SJCRH30 (cell line): ENCODE measurements at regions not wholly inside any gene's neighbourhood (a gene's known extent, or its start where the extent isn't known, plus 50 kb on each side); places are given as distances from the start of the nearest gene placed in this dataset.

Source experiments
- DNase-seq, 2 experiments: peaks; one replicate each; pipeline ENCODE4 v3.0.0-alpha.2; 2015 to 2020
- H3K27ac ChIP-seq: fragments of 250-450 bp; sonication (Bioruptor Pico); 2 replicates; pipeline ENCODE4 v1.5.1; 2020; ENCODE audit warnings: mild to moderate bottlenecking, moderate library complexity
- H3K27me3 ChIP-seq: fragments of 250-450 bp; sonication (Bioruptor Pico); 2 replicates; pipeline ENCODE4 v1.5.1; 2020; ENCODE audit warnings: mild to moderate bottlenecking, moderate library complexity
- H3K36me3 ChIP-seq: fragments of 250-450 bp; sonication (Bioruptor Pico); 2 replicates; pipeline ENCODE4 v1.5.1; 2020; ENCODE audit warnings: mild to moderate bottlenecking, moderate library complexity
- H3K4me1 ChIP-seq: fragments of 250-450 bp; sonication (Bioruptor Pico); 2 replicates; pipeline ENCODE4 v1.5.1; 2020; ENCODE audit warnings: mild to moderate bottlenecking, moderate library complexity
- H3K4me3 ChIP-seq: fragments of 250-450 bp; sonication (Bioruptor Pico); 2 replicates; pipeline ENCODE4 v1.5.1; 2020; ENCODE audit warnings: mild to moderate bottlenecking, moderate library complexity
- H3K9me3 ChIP-seq: fragments of 250-450 bp; sonication (Bioruptor Pico); replicated peaks from 2 replicates; pipeline ENCODE4 v1.5.1; 2020; ENCODE audit warnings: mild to moderate bottlenecking, moderate library complexity

DNA sequence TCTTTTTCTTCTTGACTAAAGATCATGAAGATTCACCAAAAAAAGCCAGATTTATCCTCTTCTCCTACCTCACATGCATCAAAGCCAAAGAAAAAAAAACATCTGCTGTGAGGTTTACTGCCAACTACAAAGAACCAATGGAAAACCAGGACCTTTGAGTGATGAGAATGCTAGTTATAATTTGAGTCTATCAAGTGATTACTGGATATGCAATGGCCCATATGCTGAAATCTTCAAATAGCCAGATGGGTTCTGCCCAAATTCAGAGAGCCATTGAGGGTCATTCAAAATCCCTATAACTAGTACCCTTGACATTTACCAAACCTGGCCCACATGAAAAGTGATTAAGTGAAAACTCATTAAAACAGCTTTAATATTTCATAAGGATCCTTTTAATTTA, 78.4 kb upstream of the ACO1 start:
- Histone ChIP-seq H3K4me3 (no peak overlapping the region), H3K27ac (no peak overlapping the region), H3K36me3 (no peaks in the 10 kb centered on the region), H3K27me3 (no peaks in the 10 kb centered on the region), H3K4me1 (no peaks in the 10 kb centered on the region), H3K9me3 (no peaks in the 10 kb centered on the region)
- no peak for DNase-seq

DNA sequence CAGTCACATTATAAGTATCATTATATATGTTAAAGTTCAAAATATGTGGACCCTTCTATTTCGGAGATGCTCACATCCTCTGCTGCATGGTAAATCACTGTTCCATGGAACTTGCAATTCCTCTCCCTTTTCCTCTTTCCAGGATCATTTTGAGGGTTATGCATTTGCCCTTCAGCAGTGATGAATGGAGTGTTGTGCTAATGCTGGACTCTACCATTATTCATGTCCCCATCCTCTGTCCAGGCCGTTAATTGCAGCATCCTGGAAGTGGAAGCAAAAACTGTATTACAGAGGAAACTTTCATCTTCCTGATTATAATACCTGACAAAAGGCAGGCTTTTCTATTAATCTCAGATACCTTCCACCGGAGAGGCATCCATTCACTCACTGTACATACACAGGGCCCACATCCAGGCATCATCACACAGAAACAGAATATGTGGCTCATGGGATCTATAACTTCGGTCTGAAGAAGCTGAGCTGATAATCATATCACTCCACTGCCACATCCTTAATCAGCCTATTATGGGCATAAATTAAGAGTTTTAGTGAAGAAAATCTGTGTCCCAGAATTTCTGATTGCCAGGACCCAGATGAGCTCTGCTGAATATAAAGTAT, 65.0 kb upstream of the ACO1 start:
- H3K27ac ChIP-seq, result no peak overlapping the region
- no peaks in the 10 kb centered on the region for H3K4me1 ChIP-seq
- no peak overlapping the region for H3K4me3 ChIP-seq
- no peak for DNase-seq
- H3K36me3 ChIP-seq, result no peaks in the 10 kb centered on the region
- H3K27me3 ChIP-seq, result no peaks in the 10 kb centered on the region
- no peaks in the 10 kb centered on the region for H3K9me3 ChIP-seq

DNA sequence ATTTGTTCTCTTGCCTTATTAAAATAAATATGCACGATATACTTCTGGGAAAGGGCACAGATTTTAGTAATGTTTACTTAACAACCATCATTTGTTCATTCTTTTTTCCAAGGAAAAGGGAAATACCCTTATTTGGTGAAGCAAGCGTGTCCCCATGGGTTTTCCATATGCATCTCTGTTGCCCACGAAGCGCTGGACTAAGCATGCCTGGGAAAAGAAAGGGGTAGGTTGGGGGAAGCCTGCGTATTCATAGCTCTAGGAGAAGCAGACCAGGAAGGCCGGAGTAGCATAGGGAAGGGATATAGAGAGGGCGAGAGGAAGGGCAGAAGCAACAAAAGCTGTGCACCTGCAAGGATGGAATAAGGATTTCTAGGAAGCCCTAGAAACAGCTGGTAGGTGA, 61.8 kb upstream of the ACO1 start:
- H3K36me3 ChIP-seq, result no peaks in the 10 kb centered on the region
- H3K27ac ChIP-seq, result no peak overlapping the region
- no peak overlapping the region for H3K4me3 ChIP-seq
- no peaks in the 10 kb centered on the region for H3K9me3 ChIP-seq
- no peaks in the 10 kb centered on the region for H3K27me3 ChIP-seq
- no peak for DNase-seq
- no peaks in the 10 kb centered on the region for H3K4me1 ChIP-seq

DNA sequence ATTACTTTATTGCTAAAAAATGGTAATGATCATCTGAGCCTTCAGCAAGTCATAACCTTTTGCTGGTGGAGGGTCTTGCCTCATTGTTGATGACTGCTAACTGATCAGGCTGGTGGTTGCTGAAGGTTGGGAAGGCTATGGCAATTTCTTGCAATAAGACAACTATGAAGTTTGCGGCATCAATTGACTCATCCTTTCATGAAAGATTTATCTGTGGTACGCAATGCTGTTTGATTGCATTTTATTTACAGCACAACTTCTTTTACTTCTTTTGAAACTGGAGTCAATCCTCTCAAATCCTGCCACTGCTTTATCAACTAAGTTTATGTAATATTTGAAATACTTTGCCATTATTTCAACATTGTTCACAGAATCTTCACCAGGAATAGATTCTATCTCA, 58.3 kb upstream of the ACO1 start:
- no peaks in the 10 kb centered on the region for H3K9me3 ChIP-seq
- H3K27me3 ChIP-seq, result no peaks in the 10 kb centered on the region
- H3K4me1 ChIP-seq, result no peaks in the 10 kb centered on the region
- no peaks in the 10 kb centered on the region for H3K36me3 ChIP-seq
- H3K4me3 ChIP-seq, result no peak overlapping the region
- no peak overlapping the region for H3K27ac ChIP-seq
- DNase-seq, result no peak

DNA sequence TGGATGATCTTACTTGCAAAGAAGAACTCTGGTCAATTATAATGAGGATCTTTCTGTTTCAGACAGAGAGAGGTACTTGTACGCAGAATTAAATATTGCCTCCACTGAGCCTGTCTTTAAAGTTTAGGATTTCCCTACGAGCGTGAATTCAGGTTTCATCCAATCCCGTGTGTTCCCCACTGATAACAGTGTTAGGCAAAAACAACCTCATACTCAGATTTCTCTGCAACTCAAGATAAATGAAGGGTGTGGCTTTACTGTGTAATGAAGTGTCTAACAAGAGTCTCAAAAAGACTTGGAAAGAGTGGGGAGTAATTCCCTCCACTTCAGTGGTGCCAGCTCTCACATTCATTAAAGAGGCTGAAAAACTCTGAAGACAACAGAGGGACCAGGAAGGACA, 53.2 kb upstream of the ACO1 start:
- H3K36me3 ChIP-seq, result no peaks in the 10 kb centered on the region
- H3K27me3 ChIP-seq, result no peaks in the 10 kb centered on the region
- no peak for DNase-seq
- H3K9me3 ChIP-seq, result no peaks in the 10 kb centered on the region
- no peaks in the 10 kb centered on the region for H3K4me1 ChIP-seq
- no peak overlapping the region for H3K4me3 ChIP-seq
- H3K27ac ChIP-seq, result no peak overlapping the region

DNA sequence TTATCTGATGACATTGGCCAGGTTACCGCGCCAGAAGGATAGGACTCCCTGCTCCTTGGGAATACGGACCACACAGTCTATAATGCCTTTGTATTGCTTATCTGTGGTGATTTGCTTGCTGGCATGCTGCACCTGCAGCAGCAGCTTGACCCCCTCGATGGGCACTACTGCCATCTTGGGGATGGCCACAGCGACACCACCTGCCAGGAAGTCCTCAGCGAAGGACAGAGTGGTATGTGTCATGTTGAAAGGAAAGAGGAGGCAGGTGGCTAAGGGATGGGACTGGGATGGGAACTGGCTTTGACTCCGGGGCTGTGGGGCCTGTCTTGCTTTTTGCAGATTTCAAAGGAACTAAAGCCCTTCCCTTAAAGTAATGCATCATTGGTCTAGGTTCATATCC, 50.3 kb upstream of the ACO1 start:
- no peak overlapping the region for H3K4me3 ChIP-seq
- DNase-seq, result no peak
- H3K9me3 ChIP-seq, result no peaks in the 10 kb centered on the region
- no peak overlapping the region for H3K27ac ChIP-seq
- H3K36me3 ChIP-seq, result no peaks in the 10 kb centered on the region
- H3K4me1 ChIP-seq, result no peaks in the 10 kb centered on the region
- no peaks in the 10 kb centered on the region for H3K27me3 ChIP-seq
